ENCODE measurements at regions not wholly inside any gene's neighbourhood (a gene's known extent, or its start where the extent isn't known, plus 50 kb on each side); places are given as distances from the start of the nearest gene placed in this dataset.
A peak's percentile ranks its signal among the peaks of the same experiment; 100 is the strongest.

DNA sequence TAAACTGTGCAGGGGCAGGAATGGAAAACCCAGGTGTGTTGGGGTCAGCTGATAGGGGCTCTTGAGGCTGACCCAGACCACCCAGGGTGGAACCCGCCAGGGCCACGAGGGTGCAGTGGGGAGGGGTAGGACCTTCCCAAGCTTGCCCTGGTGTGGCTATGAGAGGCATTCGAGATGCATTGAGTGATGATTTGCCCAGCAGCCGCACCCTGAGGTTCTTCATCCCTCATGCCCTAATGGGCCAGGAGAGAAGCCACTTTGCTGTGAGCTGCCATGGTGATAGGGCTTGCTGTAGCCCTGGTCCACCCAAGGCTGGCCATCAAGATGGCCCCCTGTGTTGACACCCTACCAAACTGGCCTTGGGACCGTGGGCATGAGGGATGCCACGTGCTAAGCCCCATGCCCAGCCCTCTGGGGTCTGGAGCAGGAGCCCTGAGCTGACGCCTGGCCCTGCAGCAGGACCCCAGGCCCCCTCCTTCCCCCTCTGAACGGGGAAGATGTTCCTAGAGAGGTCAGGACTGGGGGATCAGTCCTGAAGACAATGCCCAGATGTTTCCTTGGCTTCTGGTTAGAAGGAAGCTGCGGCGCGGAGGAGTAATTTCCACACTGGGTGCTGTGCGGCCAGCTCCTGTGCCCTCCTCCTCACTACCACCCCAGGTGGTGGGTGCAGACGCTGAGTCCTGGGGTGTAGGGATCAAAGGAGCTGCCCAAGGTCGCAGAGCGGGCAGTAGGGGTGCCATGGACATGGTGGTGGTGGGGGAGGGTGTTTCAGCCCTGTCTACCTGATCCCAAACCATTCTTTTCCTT lies 122.5 kb upstream of the HDAC4 start:
- peak overlapping the region in 1 of 7 donors; percentile 30 for H3K27ac Mint-ChIP-seq
- Histone ChIP-seq H2AFZ (ENCODE audit: insufficient read depth, low read depth, low read length, poor library complexity, severe bottlenecking) (no peak overlapping the region), H3K27ac (ENCODE audit: low read depth in 1 of 2, low read length in 2 of 2) (no peak overlapping the region), H3K4me3 (replicated peaks in 1 of 3; ENCODE audit: low read depth in 2 of 3, low read length in 3 of 3) (no peak overlapping the region), H3K27me3 (ENCODE audit: control insufficient read depth in 2 of 2, insufficient read depth in 2 of 2, low read length in 2 of 2) (no peaks in the 10 kb centered on the region), H4K20me1 (ENCODE audit: insufficient read depth, low read length) (no peaks in the 10 kb centered on the region), H3K4me1 (ENCODE audit: control insufficient read depth in 1 of 2, insufficient read depth in 2 of 2, low read length in 2 of 2) (peaks cover 4% of the 10 kb centered on the region in 2 donors), H3K9me3 (replicated peaks in 1 of 2; ENCODE audit: control insufficient read depth in 1 of 2, insufficient read depth in 1 of 2, low read length in 2 of 2) (peaks cover 0 to 10% of the 10 kb centered on the region in 2 donors), H3K36me3 (replicated peaks in 1 of 2; ENCODE audit: control insufficient read depth in 1 of 2, insufficient read depth in 2 of 2, low read length in 2 of 2) (no peaks in the 10 kb centered on the region), H3K4me2 (replicated peaks; ENCODE audit: extremely low read depth, low read length, poor library complexity, severe bottlenecking) (no peak overlapping the region), H3K79me2 (ENCODE audit: insufficient read depth, low read length) (no peaks in the 10 kb centered on the region), H3K9ac (ENCODE audit: insufficient read depth, low read length, poor library complexity, severe bottlenecking) (no peak overlapping the region)
- H3K27me3 Mint-ChIP-seq (ENCODE audit: low read depth in 3 of 3), result peaks cover 9 to 15% (median 15%) of the 10 kb centered on the region in 3 donors
- H3K36me3 Mint-ChIP-seq, result no peaks in the 10 kb centered on the region
- WGBS (ENCODE audit: insufficient coverage), result 93% methylated on average over 3 of the region's 15 CpGs
- no peak overlapping the region for H3K4me3 Mint-ChIP-seq
- no peak for DNase-seq
- H3K9me3 Mint-ChIP-seq, result peaks cover 0 to 7% (median 1%) of the 10 kb centered on the region in 7 donors
- intact Hi-C loops (cut with micrococcal nuclease), result no loop called here
- peaks cover 13% of the 10 kb centered on the region for H3K4me1 Mint-ChIP-seq
- TF ChIP-seq, protein P1, sequence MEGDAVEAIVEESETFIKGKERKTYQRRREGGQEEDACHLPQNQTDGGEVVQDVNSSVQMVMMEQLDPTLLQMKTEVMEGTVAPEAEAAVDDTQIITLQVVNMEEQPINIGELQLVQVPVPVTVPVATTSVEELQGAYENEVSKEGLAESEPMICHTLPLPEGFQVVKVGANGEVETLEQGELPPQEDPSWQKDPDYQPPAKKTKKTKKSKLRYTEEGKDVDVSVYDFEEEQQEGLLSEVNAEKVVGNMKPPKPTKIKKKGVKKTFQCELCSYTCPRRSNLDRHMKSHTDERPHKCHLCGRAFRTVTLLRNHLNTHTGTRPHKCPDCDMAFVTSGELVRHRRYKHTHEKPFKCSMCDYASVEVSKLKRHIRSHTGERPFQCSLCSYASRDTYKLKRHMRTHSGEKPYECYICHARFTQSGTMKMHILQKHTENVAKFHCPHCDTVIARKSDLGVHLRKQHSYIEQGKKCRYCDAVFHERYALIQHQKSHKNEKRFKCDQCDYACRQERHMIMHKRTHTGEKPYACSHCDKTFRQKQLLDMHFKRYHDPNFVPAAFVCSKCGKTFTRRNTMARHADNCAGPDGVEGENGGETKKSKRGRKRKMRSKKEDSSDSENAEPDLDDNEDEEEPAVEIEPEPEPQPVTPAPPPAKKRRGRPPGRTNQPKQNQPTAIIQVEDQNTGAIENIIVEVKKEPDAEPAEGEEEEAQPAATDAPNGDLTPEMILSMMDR (IDR thresholded peaks at IDR 0.05), result no peak

DNA sequence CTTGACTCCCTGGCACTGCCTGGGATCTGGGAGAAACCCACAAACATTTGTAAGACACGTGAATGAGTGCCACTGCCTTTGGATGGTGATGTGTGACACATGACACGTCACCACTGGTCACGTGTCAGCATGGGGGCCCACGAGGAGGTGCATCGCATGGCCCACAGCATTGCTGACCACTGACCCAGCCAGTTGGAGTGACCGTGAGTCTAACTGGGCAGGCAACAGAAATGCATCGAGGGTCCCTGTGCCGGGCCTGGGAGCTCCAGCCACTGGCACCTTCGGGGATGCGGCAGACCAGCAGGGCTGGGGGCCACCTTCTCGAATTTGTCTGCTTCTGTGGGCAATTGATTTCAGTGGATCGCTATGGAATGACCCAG lies 121.9 kb upstream of the HDAC4 start:
- no peak overlapping the region for H3K4me2 ChIP-seq (replicated peaks; ENCODE audit: extremely low read depth, low read length, poor library complexity, severe bottlenecking)
- intact Hi-C loops (cut with micrococcal nuclease), result no loop called here
- Mint-ChIP-seq H3K4me1 (peaks cover 13% of the 10 kb centered on the region), H3K27me3 (ENCODE audit: low read depth in 3 of 3) (peaks cover 9 to 15% (median 15%) of the 10 kb centered on the region in 3 donors), H3K27ac (peak overlapping the region in 1 of 7 donors; percentile 15), H3K36me3 (no peaks in the 10 kb centered on the region), H3K4me3 (no peak overlapping the region), H3K9me3 (peaks cover 0 to 4% (median 0%) of the 10 kb centered on the region in 7 donors)
- H3K9me3 ChIP-seq (replicated peaks in 1 of 2; ENCODE audit: control insufficient read depth in 1 of 2, insufficient read depth in 1 of 2, low read length in 2 of 2), result peaks cover 0 to 5% of the 10 kb centered on the region in 2 donors
- WGBS (ENCODE audit: insufficient coverage), result 90% methylated on average over 12 of the region's 12 CpGs
- H4K20me1 ChIP-seq (ENCODE audit: insufficient read depth, low read length), result no peaks in the 10 kb centered on the region
- H3K36me3 ChIP-seq (replicated peaks in 1 of 2; ENCODE audit: control insufficient read depth in 1 of 2, insufficient read depth in 2 of 2, low read length in 2 of 2), result no peaks in the 10 kb centered on the region
- H3K9ac ChIP-seq (ENCODE audit: insufficient read depth, low read length, poor library complexity, severe bottlenecking), result no peak overlapping the region
- H3K27ac ChIP-seq (ENCODE audit: low read depth in 1 of 2, low read length in 2 of 2), result no peak overlapping the region
- H3K4me1 ChIP-seq (ENCODE audit: control insufficient read depth in 1 of 2, insufficient read depth in 2 of 2, low read length in 2 of 2), result peaks cover 4% of the 10 kb centered on the region in 2 donors
- DNase-seq, result no peak
- no peak overlapping the region for H2AFZ ChIP-seq (ENCODE audit: insufficient read depth, low read depth, low read length, poor library complexity, severe bottlenecking)
- no peaks in the 10 kb centered on the region for H3K79me2 ChIP-seq (ENCODE audit: insufficient read depth, low read length)
- no peak overlapping the region for H3K4me3 ChIP-seq (replicated peaks in 1 of 3; ENCODE audit: low read depth in 2 of 3, low read length in 3 of 3)
- TF ChIP-seq, protein P1 (IDR thresholded peaks at IDR 0.05), result no peak
- H3K27me3 ChIP-seq (ENCODE audit: control insufficient read depth in 2 of 2, insufficient read depth in 2 of 2, low read length in 2 of 2), result no peaks in the 10 kb centered on the region
